AG04450 (cell line): ENCODE measurements at regions not wholly inside any gene's neighbourhood (a gene's known extent, or its start where the extent isn't known, plus 50 kb on each side); places are given as distances from the start of the nearest gene placed in this dataset.
"Not testable (repeated sequence)": the region's sequence is repeated elsewhere in the genome, so short reads cannot be mapped to it uniquely, and the experiment has no call there.

Source experiments
- CTCF ChIA-PET: fragments of 300-600, 350-600 bp; formaldehyde crosslinking; extraction: SDS; loops from one replicate; lab custom pipeline; 2022; ENCODE audit warnings: antibody characterized with exemption, inconsistent platforms; lab: Charles Lee
- POLR2A ChIA-PET: fragments of 350-600 bp; formaldehyde crosslinking; extraction: SDS; loops from one replicate; lab custom pipeline; 2021; ENCODE audit warnings: antibody characterized with exemption, inconsistent platforms; lab: Yijun Ruan, JAX
- DNase-seq: peaks from one replicate; pipeline ENCODE4 v3.0.0-alpha.2; 2011; ENCODE audit warnings: low read depth, low spot score
- H3K27ac ChIP-seq: one replicate; pipeline ENCODE4 v1.5.1; 2012; ENCODE audit warnings: low read depth, low read length, control low read depth
- H3K27me3 ChIP-seq: one replicate; pipeline ENCODE4 v1.6.0; 2012; ENCODE audit warnings: low read length; ENCODE audit not compliant: control insufficient read depth, insufficient read depth
- H3K4me3 ChIP-seq: 2 replicates; pipeline ENCODE4 v1.5.1; 2011; ENCODE audit warnings: mild to moderate bottlenecking, low read depth, low read length, control low read depth
- H3K9me3 ChIP-seq: 2 replicates; pipeline ENCODE4 v1.5.1; 2012; ENCODE audit warnings: low read length; ENCODE audit not compliant: control insufficient read depth, insufficient read depth
- CTCF ChIP-seq: IDR thresholded peaks from 2 replicates; pipeline ENCODE4 v1.5.1; 2011; ENCODE audit warnings: low read depth, low read length, control low read depth, inconsistent platforms

GRCh38 chrX:39788521-39788920 is 309.2 kb downstream of the BCOR start:
- Histone ChIP-seq H3K27me3 (no peaks in the 10 kb centered on the region), H3K27ac (no peak overlapping the region), H3K9me3 (no peaks in the 10 kb centered on the region), H3K4me3 (no peak overlapping the region)
- no peak for TF ChIP-seq CTCF
- no peak for DNase-seq
- CTCF ChIA-PET = no interaction called here
- POLR2A ChIA-PET = no interaction called here

GRCh38 chrX:39791691-39792090 is 306.1 kb downstream of the BCOR start:
- H3K27me3 ChIP-seq = no peaks in the 10 kb centered on the region
- H3K9me3 ChIP-seq = no peaks in the 10 kb centered on the region
- CTCF ChIA-PET = no interaction called here
- TF ChIP-seq CTCF = no peak
- POLR2A ChIA-PET = interaction anchor here (0.6 kb wide), 1 partner anchor 261 kb away, joined by 4 read pairs; no protein-coding TSS in a partner anchor
- no peak overlapping the region for H3K27ac ChIP-seq
- no peak overlapping the region for H3K4me3 ChIP-seq
- no peak for DNase-seq

GRCh38 chrX:39795605-39796004 is 302.2 kb downstream of the BCOR start:
- no peak for DNase-seq
- H3K9me3 ChIP-seq = no peaks in the 10 kb centered on the region
- H3K4me3 ChIP-seq = no peak overlapping the region
- POLR2A ChIA-PET = interaction anchor here (0.6 to 0.7 kb wide), 2 partner anchors 301 to 709 kb away, joined by 3 to 5 read pairs; no protein-coding TSS in a partner anchor
- H3K27me3 ChIP-seq = no peaks in the 10 kb centered on the region
- no peak overlapping the region for H3K27ac ChIP-seq
- no peak for TF ChIP-seq CTCF
- CTCF ChIA-PET = no interaction called here

GRCh38 chrX:39796856-39797255 is 300.9 kb downstream of the BCOR start:
- DNase-seq = no peak
- POLR2A ChIA-PET = no interaction called here
- TF ChIP-seq CTCF = no peak
- no peaks in the 10 kb centered on the region for H3K9me3 ChIP-seq
- H3K27me3 ChIP-seq = no peaks in the 10 kb centered on the region
- CTCF ChIA-PET = no interaction called here
- no peak overlapping the region for H3K27ac ChIP-seq
- H3K4me3 ChIP-seq = no peak overlapping the region

GRCh38 chrX:39798488-39798887 is 299.3 kb downstream of the BCOR start:
- CTCF ChIA-PET = not testable (repeated sequence)

GRCh38 chrX:39802354-39802753 is 295.4 kb downstream of the BCOR start:
- Histone ChIP-seq H3K4me3 (no peak overlapping the region), H3K9me3 (no peaks in the 10 kb centered on the region), H3K27ac (no peak overlapping the region), H3K27me3 (no peaks in the 10 kb centered on the region)
- DNase-seq = no peak
- no peak for TF ChIP-seq CTCF
- CTCF ChIA-PET = no interaction called here
- POLR2A ChIA-PET = no interaction called here

More at GRCh38 chrX:39798488-39798887, 299.3 kb downstream of the BCOR start:
- H3K4me3 ChIP-seq, H3K9me3 ChIP-seq, H3K27ac ChIP-seq, DNase-seq, H3K27me3 ChIP-seq, POLR2A ChIA-PET: not testable (repeated sequence)
